SK-N-SH (cell line): ENCODE measurements at regions not wholly inside any gene's neighbourhood (a gene's known extent, or its start where the extent isn't known, plus 50 kb on each side); places are given as distances from the start of the nearest gene placed in this dataset.
A peak's percentile ranks its signal among the peaks of the same experiment; 100 is the strongest.

Experiments used
- CTCF ChIA-PET: fragments of 300-600, 350-600 bp; formaldehyde crosslinking; extraction: SDS; loops from one replicate; lab custom pipeline; 2021; lab: Yijun Ruan, JAX
- POLR2A ChIA-PET: fragments of 350-600 bp; sonication (Branson Sonifier 250); formaldehyde crosslinking; extraction: SDS; loops from one replicate; lab custom pipeline; 2020; ENCODE audit warnings: antibody characterized with exemption, inconsistent platforms; lab: Yijun Ruan, JAX
- DNase-seq: peaks from one replicate; pipeline ENCODE4 v3.0.0; 2012
- H2AFZ ChIP-seq: fragments of 200-600 bp; sonication (generic); 2 replicates; pipeline ENCODE4 v1.8.1; 2016; ENCODE audit warnings: antibody characterized with exemption, mild to moderate bottlenecking, low read depth
- H3F3A ChIP-seq: fragments of 200-600 bp; sonication (generic); replicated peaks from 2 replicates; pipeline ENCODE3; 2016; ENCODE audit warnings: antibody characterized with exemption, mild to moderate bottlenecking; ENCODE audit not compliant: insufficient read depth
- H3K27ac ChIP-seq, 2 experiments: fragments of 200-500 bp in 1 of 2; fragments of 200-600 bp in 1 of 2; sonication (Bioruptor generic) in 1 of 2; sonication (generic), shearing (Covaris generic) in 1 of 2; 2 replicates each; pipeline versions ENCODE4 v1.5.1 to v1.6.1; 2014 to 2016; ENCODE audit warnings: low read depth in 2 of 2, inconsistent platforms in 1 of 2, low read length in 1 of 2, mild to moderate bottlenecking in 1 of 2, mixed read lengths in 1 of 2
- H3K27me3 ChIP-seq: fragments of 200-600 bp; sonication (generic), shearing (Covaris generic); 2 replicates; pipeline ENCODE4 v1.6.1; 2016; ENCODE audit warnings: mixed run types; ENCODE audit not compliant: insufficient read depth
- H3K36me3 ChIP-seq, 2 experiments: fragments of 200-500 bp in 1 of 2; fragments of 200-600 bp in 1 of 2; sonication (Bioruptor generic) in 1 of 2; sonication (generic) in 1 of 2; replicated peaks in 1 of 2; 2 replicates each; pipeline versions ENCODE3 to v1.5.1; 2014 to 2016; ENCODE audit warnings: low read length in 1 of 2, mild to moderate bottlenecking in 1 of 2; ENCODE audit not compliant: insufficient read depth in 2 of 2, control insufficient read depth in 1 of 2
- H3K4me1 ChIP-seq, 2 experiments: fragments of 200-500 bp in 1 of 2; fragments of 200-600 bp in 1 of 2; sonication (Bioruptor generic) in 1 of 2; sonication (generic), shearing (Covaris generic) in 1 of 2; 2 replicates each; pipeline versions ENCODE4 v1.5.1 to v1.6.1; 2014 to 2016; ENCODE audit warnings: low read depth in 1 of 2, low read length in 1 of 2, mixed run types in 1 of 2; ENCODE audit not compliant: insufficient read depth in 2 of 2, control insufficient read depth in 1 of 2
- H3K4me2 ChIP-seq: fragments of 200-600 bp; sonication (generic), shearing (Covaris generic); 2 replicates; pipeline ENCODE4 v1.6.1; 2017; ENCODE audit warnings: mixed run types
- H3K4me3 ChIP-seq, 2 experiments: fragments of 200-500 bp in 1 of 2; fragments of 200-600 bp in 1 of 2; sonication (Bioruptor generic) in 1 of 2; sonication (generic), shearing (Covaris generic) in 1 of 2; 2 replicates each; pipeline versions ENCODE4 v1.5.1 to v1.8.1; 2014 to 2016; ENCODE audit warnings: low read depth in 2 of 2, inconsistent platforms in 1 of 2, low read length in 1 of 2, mild to moderate bottlenecking in 1 of 2, mixed read lengths in 1 of 2, moderate library complexity in 1 of 2
- H3K79me2 ChIP-seq: fragments of 200-600 bp; sonication (generic); 2 replicates; pipeline ENCODE4 v1.8.1; 2017; ENCODE audit warnings: mild to moderate bottlenecking; ENCODE audit not compliant: insufficient read depth
- H3K9ac ChIP-seq: fragments of 200-600 bp; sonication (generic); 2 replicates; pipeline ENCODE4 v1.6.1; 2017; ENCODE audit warnings: mixed run types
- H3K9me2 ChIP-seq: fragments of 200-600 bp; sonication (generic); 2 replicates; pipeline ENCODE4 v1.6.1; 2017; ENCODE audit warnings: mixed run types
- H3K9me3 ChIP-seq: fragments of 200-600 bp; sonication (generic); 2 replicates; pipeline ENCODE4 v1.6.1; 2017; ENCODE audit warnings: mixed run types, mild to moderate bottlenecking, moderate library complexity
- H4K20me1 ChIP-seq: fragments of 200-600 bp; sonication (generic); 2 replicates; pipeline ENCODE4 v1.6.1; 2017; ENCODE audit warnings: mild to moderate bottlenecking, mixed run types; ENCODE audit not compliant: insufficient read depth
- CHD2 ChIP-seq: fragments of 150-350 bp; IDR thresholded peaks from 2 replicates; pipeline ENCODE4 v1.6.1; 2018; ENCODE audit warnings: low read length; ENCODE audit not compliant: partially characterized antibody
- EP300 ChIP-seq, 2 experiments: IDR thresholded peaks; 2 replicates each; pipeline versions ENCODE4 v1.4.0 to v1.6.1; 2012; ENCODE audit warnings: borderline replicate concordance in 1 of 2, low read depth in 1 of 2, low read length in 1 of 2
- FOXJ3 ChIP-seq: sonication (generic); formaldehyde crosslinking; IDR thresholded peaks from 2 replicates; pipeline ENCODE4 v1.5.1; 2020; ENCODE audit warnings: mild to moderate bottlenecking, missing genetic modification reagents
- GATA2 ChIP-seq: sonication (generic); formaldehyde crosslinking; IDR thresholded peaks from 2 replicates; pipeline ENCODE4 v1.5.0; 2020; ENCODE audit warnings: mild to moderate bottlenecking, missing genetic modification reagents
- MEF2A ChIP-seq: IDR thresholded peaks from 2 replicates; pipeline ENCODE4 v1.4.0; 2012; ENCODE audit warnings: low read depth, borderline replicate concordance
- PBX3 ChIP-seq: IDR thresholded peaks from 2 replicates; pipeline ENCODE4; 2012
- RAD21 ChIP-seq: IDR thresholded peaks from 2 replicates; pipeline ENCODE4 v1.6.1; 2012; ENCODE audit warnings: mild to moderate bottlenecking, low read length
- RXRA ChIP-seq: IDR thresholded peaks from 2 replicates; pipeline ENCODE4 v1.4.0; 2012; ENCODE audit warnings: low read depth, mild to moderate bottlenecking, borderline replicate concordance
- SMC3 ChIP-seq: IDR thresholded peaks from 2 replicates; pipeline ENCODE4 v1.6.1; 2012; ENCODE audit warnings: low read depth, low read length, improper control_type of control experiment
- USF2 ChIP-seq: fragments of 150-350 bp; IDR thresholded peaks from 2 replicates; pipeline ENCODE4 v1.6.1; 2017; ENCODE audit warnings: antibody characterized with exemption, low read length, low read depth, borderline replicate concordance
- WGBS: methylation state at CpG from one replicate; pipeline ENCODE4 v1.1.6; 2017; ENCODE audit warnings: low lambda C conversion rate; 5-methylcytosine and 5-hydroxymethylcytosine counted together
- TF ChIP-seq, protein P1 (sequence below): IDR thresholded peaks from 2 replicates; pipeline ENCODE4 v1.4.0; 2012; ENCODE audit warnings: low read depth, borderline replicate concordance

GRCh38 chr2:176589287-176589686, 320.0 kb downstream of the MTX2 start:
- Histone ChIP-seq H3K27ac (no peak overlapping the region; a peak in 1 of 4 replicates), H3K9me2 (no peaks in the 10 kb centered on the region), H3K4me2 (no peak overlapping the region), H3K79me2 (no peaks in the 10 kb centered on the region), H3K4me3 (no peak overlapping the region), H3K9me3 (no peaks in the 10 kb centered on the region), H3F3A (peaks cover 5% of the 10 kb centered on the region), H3K9ac (no peak overlapping the region), H3K4me1 (peaks cover 0 to 17% of the 10 kb centered on the region in 2 experiments; a peak in 2 of 4 replicates), H2AFZ (no peak overlapping the region), H4K20me1 (no peaks in the 10 kb centered on the region), H3K27me3 (no peaks in the 10 kb centered on the region), H3K36me3 (no peaks in the 10 kb centered on the region)
- TF ChIP-seq FOXJ3 (no peak), PBX3 (no peak)
- ChIA-PET POLR2A (no interaction called here), CTCF (interaction anchor here (1.4 to 3.4 kb wide), 4 partner anchors 35 to 455 kb away, joined by 3 to 10 read pairs (median 8); no protein-coding TSS in a partner anchor)
- DNase-seq = no peak
- WGBS = 91% methylated on average over 7 of the region's 7 CpGs

- 65% methylated on average over 11 of the region's 11 CpGs for WGBS
These were observed 320.7 kb downstream of the MTX2 start for GRCh38 chr2:176589825-176590440.

DNA sequence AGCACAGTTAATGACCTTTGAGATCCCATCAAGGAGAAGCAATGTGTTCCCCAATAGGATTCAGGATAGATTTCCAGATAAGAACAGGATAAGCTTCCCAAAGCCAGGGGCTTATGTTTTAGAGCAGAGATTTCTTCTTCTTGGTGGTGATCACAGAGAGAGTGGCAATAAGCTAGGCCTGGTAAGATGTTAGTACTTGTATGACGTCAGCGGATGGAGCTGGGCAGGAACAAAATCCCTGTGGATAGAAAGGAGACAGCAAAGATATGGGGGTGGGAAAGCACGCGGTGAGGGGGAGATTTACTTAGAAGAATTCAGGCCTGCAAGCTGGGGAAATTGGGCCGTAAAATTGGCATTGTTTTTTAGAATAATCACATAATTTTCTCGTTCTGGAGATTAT, 323.0 kb downstream of the MTX2 start:
- H2AFZ ChIP-seq = no peak overlapping the region
- H3K9me3 ChIP-seq = no peaks in the 10 kb centered on the region
- H3K27me3 ChIP-seq = no peaks in the 10 kb centered on the region
- ChIA-PET POLR2A (no interaction called here), CTCF (interaction anchor here (1.1 kb wide), 1 partner anchor 452 kb away, joined by 3 read pairs; no protein-coding TSS in a partner anchor)
- 83% methylated on average over 6 of the region's 6 CpGs for WGBS
- H3K9ac ChIP-seq = no peak overlapping the region
- H3K79me2 ChIP-seq = no peaks in the 10 kb centered on the region
- no peaks in the 10 kb centered on the region for H3F3A ChIP-seq
- H3K4me1 ChIP-seq = peaks cover 0 to 7% of the 10 kb centered on the region in 2 experiments; a peak in 2 of 4 replicates
- no peak overlapping the region for H3K4me2 ChIP-seq
- H3K36me3 ChIP-seq = no peaks in the 10 kb centered on the region
- H4K20me1 ChIP-seq = no peaks in the 10 kb centered on the region
- H3K4me3 ChIP-seq = no peak overlapping the region
- DNase-seq = no peak
- H3K27ac ChIP-seq = no peak overlapping the region
- TF ChIP-seq MEF2A (no peak), USF2 (no peak)
- TF ChIP-seq, protein P1, sequence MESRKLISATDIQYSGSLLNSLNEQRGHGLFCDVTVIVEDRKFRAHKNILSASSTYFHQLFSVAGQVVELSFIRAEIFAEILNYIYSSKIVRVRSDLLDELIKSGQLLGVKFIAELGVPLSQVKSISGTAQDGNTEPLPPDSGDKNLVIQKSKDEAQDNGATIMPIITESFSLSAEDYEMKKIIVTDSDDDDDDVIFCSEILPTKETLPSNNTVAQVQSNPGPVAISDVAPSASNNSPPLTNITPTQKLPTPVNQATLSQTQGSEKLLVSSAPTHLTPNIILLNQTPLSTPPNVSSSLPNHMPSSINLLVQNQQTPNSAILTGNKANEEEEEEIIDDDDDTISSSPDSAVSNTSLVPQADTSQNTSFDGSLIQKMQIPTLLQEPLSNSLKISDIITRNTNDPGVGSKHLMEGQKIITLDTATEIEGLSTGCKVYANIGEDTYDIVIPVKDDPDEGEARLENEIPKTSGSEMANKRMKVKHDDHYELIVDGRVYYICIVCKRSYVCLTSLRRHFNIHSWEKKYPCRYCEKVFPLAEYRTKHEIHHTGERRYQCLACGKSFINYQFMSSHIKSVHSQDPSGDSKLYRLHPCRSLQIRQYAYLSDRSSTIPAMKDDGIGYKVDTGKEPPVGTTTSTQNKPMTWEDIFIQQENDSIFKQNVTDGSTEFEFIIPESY = no peak
- no peaks in the 10 kb centered on the region for H3K9me2 ChIP-seq

More at GRCh38 chr2:176589825-176590440, 320.7 kb downstream of the MTX2 start:
- no peak overlapping the region for H3K4me3 ChIP-seq
- no peak for DNase-seq
- H3K4me2 ChIP-seq = no peak overlapping the region
- TF ChIP-seq CHD2 (peak; percentile 36), GATA2 (CRISPR knock-in tag) (peak; percentile 37), RAD21 (peak; percentile 51), RXRA (no peak), SMC3 (peak; percentile 9; the same call in 1 of the 2 replicates), EP300 (IDR thresholded peaks at IDR 0.05; ENCODE audit: borderline replicate concordance in 1 of 2, low read depth in 1 of 2, low read length in 1 of 2) (peak in 1 of 2 experiments; percentile 58; a peak in 2 of 4 replicates)
- no peaks in the 10 kb centered on the region for H4K20me1 ChIP-seq
- peak overlapping the region in 1 of 2 experiments; percentile 62; a peak in 2 of 4 replicates for H3K27ac ChIP-seq
- H3F3A ChIP-seq = no peaks in the 10 kb centered on the region
- H3K9me3 ChIP-seq = no peaks in the 10 kb centered on the region
- H3K4me1 ChIP-seq = peaks cover 0 to 12% of the 10 kb centered on the region in 2 experiments; a peak in 2 of 4 replicates
- H3K79me2 ChIP-seq = no peaks in the 10 kb centered on the region
- CTCF ChIA-PET = interaction anchor here (1.4 to 3.4 kb wide), 3 partner anchors 35 to 456 kb away, joined by 3 to 10 read pairs (median 8); no protein-coding TSS in a partner anchor
- H2AFZ ChIP-seq = no peak overlapping the region
- POLR2A ChIA-PET = interaction anchor here (1.0 kb wide), 1 partner anchor 47 kb away, joined by 4 read pairs; no protein-coding TSS in a partner anchor
- H3K36me3 ChIP-seq = no peaks in the 10 kb centered on the region
- H3K9ac ChIP-seq = no peak overlapping the region
- H3K27me3 ChIP-seq = no peaks in the 10 kb centered on the region
- no peaks in the 10 kb centered on the region for H3K9me2 ChIP-seq
